ENCODE measurements at regions not wholly inside any gene's neighbourhood (a gene's known extent, or its start where the extent isn't known, plus 50 kb on each side); places are given as distances from the start of the nearest gene placed in this dataset.
A peak's percentile ranks its signal among the peaks of the same experiment; 100 is the strongest.

DNA sequence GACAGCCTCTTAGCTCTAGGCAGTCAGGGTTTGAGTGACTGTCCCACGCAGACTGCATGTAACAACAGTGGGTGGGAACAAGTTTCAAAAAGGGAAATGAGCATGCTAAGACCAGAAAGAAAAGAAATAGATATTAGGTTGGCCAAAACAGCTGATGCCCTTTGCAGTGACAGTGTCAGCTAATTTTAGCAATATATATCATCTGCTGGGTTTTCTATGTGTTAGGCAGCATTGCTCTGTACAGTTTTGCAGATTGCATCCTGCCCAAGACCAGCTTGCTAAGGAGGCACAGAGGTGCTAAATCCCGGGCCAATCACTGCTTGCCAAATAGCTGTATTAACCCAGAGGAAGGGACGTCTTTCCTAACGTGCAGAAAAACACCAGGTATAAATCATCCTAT lies 541.9 kb upstream of the TBX3 start:
- DNase-seq (ENCODE audit: low read depth in 2 of 2), result no peak

DNA sequence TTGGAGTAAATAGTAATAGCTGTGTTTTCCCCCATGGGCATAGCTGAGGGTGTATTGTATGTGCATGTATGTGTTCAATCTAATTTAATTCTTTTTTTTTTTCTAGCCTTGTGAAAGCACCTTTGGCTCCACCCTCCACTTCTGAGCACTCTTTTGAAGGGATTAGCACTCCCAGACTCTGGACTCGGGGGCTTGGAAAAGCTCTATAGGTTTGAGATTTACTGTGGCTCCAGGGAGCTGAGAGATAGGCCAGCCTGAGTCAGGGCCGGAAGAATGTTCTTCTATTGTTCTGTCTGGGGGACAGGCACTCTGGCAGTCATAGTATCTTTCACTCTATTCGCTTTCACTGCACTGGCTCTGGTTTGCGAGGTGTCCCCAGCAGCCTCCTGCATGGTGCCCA lies 540.0 kb upstream of the TBX3 start:
- DNase-seq (ENCODE audit: low read depth in 2 of 2), result no peak

DNA sequence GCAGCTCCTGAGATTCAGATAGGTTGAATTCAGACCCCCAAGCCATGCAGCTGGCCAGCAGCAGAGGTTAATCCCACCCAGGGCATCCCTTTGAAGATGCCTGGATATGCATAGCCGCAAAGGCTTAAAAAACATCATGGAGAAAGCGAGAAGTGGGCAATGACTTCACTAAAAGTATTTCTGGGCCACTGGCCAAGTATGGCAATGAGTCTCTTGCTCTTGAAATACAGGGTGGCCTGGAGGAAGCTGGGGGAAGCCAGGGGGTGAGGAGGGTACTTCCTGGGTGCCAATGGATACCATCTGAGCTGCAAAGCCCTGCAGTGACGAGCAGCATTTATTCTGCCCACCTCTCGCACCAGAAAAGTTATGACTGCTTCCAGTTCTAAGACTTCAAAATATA lies 539.3 kb upstream of the TBX3 start:
- DNase-seq (ENCODE audit: low read depth in 2 of 2), result peak; percentile 32 to 33

DNA sequence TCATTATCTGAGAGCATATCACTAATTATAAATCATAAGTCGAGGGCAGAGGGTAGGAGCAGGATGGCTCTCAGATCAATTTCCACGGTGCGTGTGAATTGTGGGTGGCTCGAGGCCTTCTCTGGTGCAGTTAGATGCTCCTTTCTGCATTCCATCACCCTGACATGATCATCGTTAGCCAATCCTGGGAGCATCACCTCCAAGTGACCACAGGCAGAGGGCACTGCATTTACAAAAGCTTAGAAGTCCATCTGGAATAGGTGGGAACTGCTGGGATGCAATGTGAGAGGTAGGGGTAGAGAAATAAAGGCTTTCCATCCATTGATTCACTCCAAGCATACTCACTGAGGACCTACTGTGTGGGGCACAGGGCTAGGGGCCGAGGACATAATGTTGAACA lies 538.2 kb upstream of the TBX3 start:
- no peak for DNase-seq (ENCODE audit: low read depth in 2 of 2)

DNA sequence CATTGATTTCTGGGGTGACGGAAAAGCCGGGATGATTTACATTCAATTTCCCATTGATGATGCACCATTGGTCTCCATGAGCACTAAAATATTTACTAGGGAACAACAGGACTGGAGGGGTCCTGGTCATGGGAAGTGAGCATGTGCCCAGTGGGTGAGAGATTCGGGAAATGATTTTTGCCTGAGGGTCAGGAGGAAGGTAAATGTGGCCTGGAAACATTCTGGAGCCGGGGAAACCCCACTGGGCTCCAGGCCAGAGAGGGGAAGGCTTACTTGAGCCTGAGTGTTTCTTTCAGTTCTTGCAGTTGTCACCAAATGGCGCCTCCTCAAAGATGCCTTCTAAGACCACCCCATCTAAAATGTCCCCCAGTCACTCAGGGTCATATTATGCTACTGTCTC lies 532.3 kb upstream of the TBX3 start:
- DNase-seq (ENCODE audit: low read depth in 2 of 2), result no peak

DNA sequence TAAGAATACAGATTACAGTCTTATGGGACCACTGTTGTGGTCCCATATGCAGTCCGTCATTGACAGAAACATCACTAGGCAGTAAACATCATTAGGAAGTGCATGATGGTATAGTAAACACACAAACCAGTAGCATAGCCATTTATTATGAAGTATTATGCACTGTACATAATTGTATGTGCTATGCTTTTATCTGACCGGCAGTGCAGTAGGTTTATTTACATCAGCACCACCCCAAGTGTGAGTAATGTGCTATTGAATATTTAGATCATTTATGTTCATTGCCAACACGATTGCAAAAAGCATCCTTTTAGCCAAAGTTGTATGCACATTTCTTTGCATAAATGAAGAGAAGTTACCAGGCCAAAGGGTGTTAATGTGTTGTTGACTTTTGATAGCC lies 531.6 kb upstream of the TBX3 start:
- DNase-seq (ENCODE audit: low read depth in 2 of 2), result no peak

DNA sequence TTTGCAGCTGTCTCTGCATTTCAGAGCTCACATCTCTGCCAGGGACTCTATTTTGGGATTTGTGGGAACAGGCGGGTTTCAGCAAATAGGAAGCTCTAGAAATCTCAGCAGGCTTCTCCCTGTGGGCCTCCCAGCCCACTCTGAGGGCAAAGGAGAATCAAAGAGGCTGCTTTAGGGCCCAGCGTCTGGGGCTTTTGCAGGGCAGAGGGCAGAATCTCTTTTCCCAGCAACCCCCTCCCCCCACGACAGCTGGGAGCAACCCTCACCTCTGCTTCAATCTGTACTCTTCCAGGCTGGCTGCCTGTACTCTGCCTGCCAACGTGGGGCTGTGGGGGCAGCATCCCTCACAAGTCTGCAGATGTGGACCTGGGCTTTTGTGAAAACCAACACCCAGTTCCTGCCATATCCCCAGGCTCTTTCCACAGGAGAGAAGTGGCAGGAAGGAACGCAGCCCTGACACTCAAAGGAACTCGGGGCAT lies 529.6 kb upstream of the TBX3 start:
- DNase-seq (ENCODE audit: low read depth in 2 of 2), result no peak

DNA sequence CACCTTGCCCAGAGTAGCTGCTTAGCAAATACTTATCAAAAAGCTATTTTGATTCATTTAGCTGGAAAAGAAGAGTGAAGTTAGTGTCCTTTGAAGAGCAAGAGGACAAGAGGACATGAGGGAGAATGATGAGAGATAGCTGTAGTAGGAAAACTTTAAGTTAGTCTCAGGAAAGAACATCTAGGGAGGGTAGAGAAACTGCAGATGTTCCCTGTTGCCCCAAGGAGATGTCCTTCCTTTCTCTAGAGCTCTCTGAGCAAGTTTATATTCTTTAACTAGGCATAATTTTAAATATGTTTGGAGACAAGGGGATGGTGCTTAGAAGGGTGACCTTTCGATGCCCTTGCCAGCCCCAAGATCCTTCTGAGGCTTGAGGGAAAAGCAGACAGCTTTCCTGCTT lies 529.1 kb upstream of the TBX3 start:
- DNase-seq (ENCODE audit: low read depth in 2 of 2), result no peak

DNA sequence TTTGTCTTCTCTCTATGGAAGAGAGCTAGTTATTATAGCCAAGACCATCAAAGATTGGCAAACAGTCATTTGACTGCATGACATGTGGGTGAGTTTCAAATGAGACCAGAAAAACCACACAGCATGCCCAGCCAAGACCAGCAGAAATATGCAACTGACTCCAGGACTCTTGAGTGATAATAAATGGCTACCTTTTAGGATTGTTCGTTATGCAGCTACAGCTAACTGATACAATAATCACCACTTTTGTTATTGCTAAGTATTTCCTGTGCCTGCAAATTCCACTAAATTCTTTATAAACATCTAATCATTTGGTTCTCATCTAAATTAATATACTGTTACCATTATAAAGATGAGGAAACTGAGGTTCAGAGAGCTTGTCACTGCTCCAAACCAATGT lies 528.4 kb upstream of the TBX3 start:
- no peak for DNase-seq (ENCODE audit: low read depth in 2 of 2)

DNA sequence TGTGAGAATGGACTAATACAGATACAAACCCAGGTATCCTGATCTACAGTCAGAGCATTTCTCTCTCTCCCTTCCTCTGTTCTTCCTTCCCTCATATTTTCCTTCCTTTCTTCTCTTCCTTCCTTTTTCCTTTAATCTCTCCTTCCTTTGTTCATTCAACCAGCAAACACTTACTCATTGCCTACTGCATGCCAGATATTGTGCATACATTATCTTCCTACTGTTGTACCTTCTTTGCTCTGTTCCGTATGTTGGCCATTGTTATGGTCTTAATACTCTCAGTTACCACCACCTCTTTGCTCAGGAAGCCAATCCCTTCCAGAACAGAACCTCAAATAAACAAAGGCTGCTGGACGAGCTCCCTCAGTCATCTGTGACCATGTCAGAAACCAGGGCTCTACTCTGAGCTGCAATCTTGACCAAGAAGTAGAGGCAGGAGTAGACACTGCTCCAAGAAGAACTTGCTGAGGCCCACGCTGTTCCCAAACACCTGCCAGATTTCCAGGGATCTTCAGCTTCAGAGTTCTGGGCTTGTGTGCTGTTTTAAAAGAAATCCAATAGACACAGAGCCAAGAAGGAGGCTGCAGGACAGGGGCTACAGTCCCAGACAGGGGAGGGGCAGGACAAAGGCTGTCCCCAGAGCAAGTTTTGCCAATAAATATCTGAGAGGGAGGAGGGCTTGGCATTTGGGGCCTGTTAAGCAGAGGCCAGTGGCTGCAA lies 526.7 kb upstream of the TBX3 start:
- no peak for DNase-seq (ENCODE audit: low read depth in 2 of 2)

DNA sequence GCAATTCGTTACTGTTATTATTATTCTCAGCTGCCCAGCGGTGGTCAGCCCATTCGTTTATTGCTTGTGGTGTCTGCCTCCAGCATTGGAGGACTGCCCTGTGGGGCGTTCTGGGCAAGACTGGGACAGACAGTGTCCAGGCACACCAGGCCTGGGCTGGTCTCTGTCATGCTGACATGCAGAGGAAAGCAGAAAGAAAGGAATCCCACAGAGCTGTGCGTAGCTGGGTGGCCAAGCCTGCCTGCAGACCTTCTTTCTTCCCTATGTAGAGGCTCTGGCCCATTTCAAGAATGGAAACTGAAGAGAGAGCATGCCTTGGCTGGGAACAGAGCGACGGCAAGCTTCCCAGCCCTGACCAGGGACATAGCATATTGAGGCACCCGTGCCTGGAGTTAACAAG lies 525.3 kb upstream of the TBX3 start:
- no peak for DNase-seq (ENCODE audit: low read depth in 2 of 2)

DNA sequence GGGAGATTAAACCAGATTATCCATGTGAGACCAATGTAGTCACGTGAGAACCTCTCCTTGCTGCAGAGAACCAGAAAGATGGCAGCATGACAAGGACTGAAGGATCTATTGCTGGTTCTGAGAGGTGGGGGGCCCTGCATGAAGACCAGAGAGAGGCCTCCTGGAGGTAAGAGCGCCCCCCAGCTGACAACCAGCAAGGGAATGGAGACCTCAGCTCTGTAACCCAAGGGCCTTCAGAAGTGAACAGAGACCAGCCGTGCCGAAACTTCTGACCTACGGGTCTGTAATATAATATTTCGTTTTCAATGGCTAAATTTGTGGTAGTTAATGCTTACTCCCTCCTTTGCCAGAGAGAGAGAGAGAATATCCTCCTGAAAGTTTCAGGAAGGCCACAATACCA lies 524.1 kb upstream of the TBX3 start:
- no peak for DNase-seq (ENCODE audit: low read depth in 2 of 2)

DNA sequence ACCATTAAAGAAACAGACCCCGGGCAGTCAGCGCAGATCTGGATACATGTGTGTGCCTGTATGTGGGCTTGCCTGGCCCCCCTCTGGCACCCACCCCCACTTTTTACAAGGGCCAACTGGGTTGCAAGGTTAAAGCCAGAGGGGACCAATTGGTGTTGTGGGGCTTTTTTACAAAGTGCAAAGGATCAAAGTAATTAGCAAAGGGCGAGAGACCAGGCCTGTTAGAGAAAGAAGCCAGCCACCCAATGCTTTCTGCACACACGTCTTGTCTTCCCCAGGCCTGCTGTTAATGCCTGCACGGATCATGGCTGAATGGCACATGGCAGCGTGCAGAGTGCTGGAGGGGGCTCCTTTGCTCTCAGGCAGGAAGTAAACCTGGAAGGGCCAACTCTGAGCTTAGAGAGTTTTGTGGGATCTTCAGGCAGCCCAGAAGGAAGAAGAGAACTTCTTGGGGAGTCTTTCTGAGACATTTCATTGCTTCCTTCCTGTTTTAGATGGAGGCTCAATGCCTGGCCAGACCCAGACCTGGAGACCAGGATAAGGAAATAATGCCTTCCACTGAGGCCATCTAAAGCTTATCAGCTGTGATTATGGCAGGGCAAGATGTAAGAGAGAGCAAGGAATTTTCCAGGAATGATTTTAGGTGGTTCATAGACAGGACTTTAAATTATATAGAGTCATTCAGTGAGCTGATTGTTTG lies 523.4 kb upstream of the TBX3 start:
- DNase-seq (ENCODE audit: low read depth in 2 of 2), result no peak

DNA sequence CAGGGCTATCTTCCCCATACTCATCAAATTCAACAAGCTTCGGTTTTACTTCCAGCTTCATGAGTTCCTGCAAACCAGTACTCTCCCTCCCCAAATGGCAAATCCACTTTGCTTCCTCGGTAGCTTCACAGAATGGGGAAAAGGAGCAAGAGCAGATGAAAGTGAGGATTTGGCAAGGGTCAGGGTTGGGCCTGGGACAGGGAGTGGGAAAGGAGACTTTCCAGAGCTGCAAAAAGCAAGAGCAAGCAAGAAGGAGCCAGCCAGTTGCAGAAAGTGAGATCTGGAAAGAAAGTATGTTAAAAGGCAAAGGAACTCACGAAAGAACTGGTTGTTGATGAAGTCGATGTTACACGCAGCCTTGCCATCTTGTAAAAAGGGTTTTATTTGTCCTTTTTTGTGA lies 522.8 kb upstream of the TBX3 start:
- DNase-seq (ENCODE audit: low read depth in 2 of 2), result no peak

DNA sequence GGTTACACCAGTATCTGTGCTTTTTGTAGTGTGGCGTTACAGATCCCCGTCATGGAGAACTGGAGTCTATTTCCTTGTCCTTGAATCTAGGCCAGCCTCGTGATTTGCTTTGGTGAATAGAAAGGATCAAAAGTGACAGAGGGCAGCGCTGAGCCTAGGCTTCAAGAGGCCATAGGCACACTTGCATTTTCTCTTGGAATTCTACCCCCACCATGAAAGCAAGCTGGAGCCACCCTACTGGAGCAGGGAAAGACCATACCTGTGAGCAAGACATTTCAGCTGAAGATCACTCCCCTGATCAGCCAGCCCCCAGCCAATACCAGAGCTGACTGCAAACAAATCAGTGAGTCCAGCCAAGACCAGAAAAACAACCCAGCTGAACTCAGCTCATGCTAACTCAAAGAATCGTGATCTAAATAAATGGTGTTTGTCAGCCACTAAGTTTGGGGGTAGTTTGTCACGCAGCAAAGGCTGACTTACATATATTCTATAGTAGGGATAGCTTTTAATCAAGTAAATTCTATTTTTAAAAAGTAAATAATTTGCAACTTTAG lies 521.9 kb upstream of the TBX3 start:
- DNase-seq (ENCODE audit: low read depth in 2 of 2), result no peak

DNA sequence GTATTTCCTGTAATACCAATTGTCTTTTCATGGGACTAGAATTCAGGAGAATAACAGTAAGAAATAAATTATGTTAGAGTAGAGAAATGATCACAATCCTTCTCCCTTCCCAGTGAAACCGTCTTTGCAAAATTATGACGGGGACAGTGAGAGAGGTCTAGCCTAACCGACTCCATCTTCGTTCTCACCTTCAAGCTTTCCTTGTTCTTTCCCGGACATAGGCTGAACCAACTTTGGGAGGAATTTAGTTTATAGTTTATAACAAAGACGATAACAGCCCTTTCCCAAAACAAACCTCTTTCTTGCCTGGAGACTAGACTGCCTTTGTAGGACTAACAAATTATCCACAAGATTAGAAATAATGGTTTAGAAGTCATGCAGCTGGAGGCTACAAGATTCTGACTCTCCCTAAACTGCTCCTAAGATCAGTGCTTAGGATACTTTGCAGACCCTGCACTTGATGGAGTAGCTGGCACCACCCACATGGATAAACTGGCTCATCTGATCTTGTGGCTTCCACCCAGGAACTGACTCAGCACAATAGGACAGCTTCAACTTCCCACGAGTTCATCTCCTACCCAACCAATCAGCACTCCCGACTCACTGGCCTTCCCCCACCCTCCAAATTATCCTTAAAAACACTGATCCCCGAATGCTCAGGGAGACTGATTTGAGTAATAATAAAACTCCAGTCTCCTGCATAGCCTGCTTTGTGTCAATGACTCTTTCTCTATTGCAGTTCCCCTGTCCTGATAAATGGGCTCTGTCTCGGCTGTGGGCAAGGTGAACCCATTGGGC lies 521.2 kb upstream of the TBX3 start:
- no peak for DNase-seq (ENCODE audit: low read depth in 2 of 2)

DNA sequence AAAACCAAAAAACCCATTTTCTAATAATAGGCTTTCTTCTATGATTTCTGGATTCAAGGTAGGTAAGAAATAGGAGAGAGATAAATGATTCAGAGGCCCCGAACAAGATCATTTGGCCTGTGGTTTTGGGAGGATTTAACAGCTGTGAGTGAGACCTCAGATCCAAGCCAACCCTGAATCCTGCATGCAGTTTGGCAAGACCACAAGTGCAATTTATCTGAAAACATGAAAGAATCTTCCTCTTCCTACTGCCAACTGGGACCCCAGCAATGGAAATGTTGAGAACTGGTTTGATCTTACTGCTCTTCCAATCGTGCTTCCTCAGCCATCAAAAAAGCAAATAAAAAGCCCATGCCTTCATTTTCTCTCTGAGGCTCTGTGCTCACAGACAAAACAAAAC lies 519.7 kb upstream of the TBX3 start:
- DNase-seq (ENCODE audit: low read depth in 2 of 2), result peak; percentile 36 to 42

DNA sequence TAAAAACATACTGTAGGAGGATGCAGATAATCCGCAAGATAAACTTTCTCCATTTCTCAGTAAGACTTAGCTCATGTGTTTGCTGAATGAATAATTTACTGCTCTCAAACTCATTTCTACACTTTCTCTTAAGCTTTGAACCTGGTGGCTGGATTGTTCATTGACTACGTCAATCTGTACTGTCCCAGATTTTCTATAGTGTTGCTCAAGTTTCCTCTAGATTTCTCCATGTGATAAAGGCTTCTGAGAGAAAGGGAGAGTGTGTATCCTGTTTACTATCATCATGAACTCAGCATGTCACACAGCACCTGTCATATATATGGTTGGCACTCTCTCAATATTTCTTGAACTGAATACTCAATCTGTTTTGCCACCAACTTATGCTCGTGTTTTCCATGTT lies 518.0 kb upstream of the TBX3 start:
- DNase-seq (ENCODE audit: low read depth in 2 of 2), result no peak

DNA sequence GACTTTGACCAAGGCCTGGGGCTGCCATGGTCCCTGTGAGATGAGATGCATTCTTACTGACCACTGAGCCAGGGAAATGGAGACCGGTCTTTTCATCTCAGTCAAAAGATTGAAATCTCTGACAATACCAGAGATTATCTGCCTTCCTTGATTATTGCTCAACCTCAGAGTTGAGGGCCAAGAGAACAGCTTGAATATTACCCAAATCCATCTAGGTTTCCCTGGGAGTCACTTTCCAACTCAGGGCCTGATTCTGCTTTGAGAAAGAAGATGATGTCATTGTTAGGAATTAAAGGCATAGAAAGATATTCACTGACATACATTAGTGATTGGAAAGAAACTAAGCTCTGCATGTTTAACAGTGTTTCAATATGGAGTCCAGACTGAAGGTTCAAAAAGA lies 515.9 kb upstream of the TBX3 start:
- peak; percentile 56 to 62 for DNase-seq (ENCODE audit: low read depth in 2 of 2)

DNA sequence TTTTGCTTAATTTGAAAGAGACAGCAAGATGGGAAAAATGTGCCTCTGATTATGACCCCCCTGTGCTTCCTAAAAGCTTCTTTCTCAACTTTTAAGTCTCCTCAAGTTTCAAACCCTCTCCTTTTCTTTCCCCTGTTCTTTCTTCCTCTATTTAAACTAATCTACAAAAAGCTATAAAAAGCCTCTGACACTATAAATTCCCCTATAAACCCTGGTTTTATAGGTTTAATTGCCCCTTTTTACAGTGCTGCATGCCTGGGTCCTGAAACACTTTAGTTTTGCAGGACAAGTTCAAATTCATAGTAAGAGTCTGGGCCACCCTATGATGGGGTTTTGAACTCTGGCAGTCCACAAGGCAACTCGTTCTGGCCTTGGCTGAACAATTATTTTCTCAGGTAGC lies 510.9 kb upstream of the TBX3 start:
- no peak for DNase-seq (ENCODE audit: low read depth in 2 of 2)

DNA sequence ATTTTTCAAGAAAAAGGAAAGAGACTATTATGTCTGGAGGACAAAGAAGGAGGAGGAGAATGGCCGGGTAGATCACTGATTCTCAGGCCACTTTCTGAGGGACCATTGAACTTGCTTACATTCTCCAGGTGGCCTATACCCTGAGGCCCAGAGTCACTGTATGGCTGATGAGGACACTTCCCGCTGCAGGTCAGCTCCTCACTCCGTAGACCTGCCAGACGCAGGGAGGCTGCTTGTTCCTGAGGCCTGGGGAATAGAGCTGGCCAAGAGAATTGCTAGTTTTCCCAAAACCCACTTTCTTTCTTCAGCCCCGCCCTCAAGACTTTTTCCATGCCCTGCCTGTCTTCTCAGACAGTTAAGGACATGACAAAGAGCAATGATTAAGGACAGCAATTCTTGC lies 510.5 kb upstream of the TBX3 start:
- no peak for DNase-seq (ENCODE audit: low read depth in 2 of 2)

DNA sequence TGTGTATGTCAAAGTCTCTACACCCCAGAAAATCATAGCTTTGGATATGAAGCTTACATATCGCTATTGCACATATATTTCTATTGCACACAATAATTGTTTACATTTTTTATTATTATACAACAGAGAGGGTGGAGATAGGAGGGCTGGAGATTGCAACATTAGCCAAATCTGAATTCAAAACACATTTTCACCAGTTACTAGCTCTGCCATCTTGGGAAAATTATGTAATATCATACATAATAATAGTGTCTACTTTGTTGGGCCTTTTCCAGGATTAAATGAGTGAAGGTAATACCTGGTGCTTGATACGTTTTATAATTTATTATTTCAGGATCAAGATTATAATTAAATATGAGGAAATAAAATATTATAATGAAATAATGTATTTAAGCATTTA lies 507.4 kb upstream of the TBX3 start:
- DNase-seq (ENCODE audit: low read depth in 2 of 2), result no peak
